ENCODE measurements at regions not wholly inside any gene's neighbourhood (a gene's known extent, or its start where the extent isn't known, plus 50 kb on each side); places are given as distances from the start of the nearest gene placed in this dataset.

DNA sequence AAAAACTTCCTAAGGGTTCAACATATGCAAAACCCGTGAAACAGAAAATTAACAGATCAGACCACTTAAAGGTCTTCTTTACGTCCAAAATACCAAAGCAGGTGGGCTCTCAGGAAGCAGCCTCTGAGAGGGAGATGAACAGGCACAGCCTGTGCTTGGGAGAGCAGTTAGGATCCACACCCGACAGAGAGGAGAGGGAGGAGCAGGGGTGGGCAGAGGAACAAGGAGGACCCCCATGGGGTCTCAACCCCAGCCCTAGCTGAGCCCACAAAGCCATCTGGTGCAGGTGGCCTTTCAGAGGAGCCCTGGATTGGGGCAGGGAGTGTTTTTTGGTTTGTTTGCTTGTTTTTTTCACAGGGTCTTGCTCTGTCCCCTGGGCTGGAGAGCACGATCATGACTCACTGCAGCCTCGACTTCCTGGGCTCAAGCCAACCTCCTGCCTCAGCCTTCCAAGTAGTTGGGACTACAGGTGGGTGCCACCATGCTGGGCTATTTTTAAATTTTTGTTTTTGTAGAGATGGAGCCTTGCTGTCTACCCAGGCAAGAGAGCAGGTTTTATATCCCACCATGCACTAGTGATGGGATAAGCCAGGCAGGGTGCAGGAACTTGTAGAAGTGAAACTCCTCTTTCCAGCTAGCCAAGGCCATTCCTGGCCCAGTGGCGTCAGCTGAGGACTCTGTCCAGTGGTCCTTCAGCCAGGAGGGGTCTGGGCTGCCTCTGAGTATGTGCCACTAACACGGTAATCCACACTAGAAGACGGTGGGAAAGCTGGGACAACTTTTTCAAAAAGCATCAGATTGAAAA lies 154.1 kb upstream of the HDAC4 start:
- Histone ChIP-seq H3K27ac (no peak overlapping the region), H3K27me3 (no peaks in the 10 kb centered on the region), H3K9me3 (no peaks in the 10 kb centered on the region), H3K4me3 (no peak overlapping the region), H3K4me1 (no peaks in the 10 kb centered on the region), H3K36me3 (no peaks in the 10 kb centered on the region)
- TF ChIP-seq POLR2A (IDR thresholded peaks at IDR 0.05) (no peak), POLR2AphosphoS5 (IDR thresholded peaks at IDR 0.05) (no peak), EP300 (IDR thresholded peaks at IDR 0.05) (no peak)
- TF ChIP-seq, protein P1, sequence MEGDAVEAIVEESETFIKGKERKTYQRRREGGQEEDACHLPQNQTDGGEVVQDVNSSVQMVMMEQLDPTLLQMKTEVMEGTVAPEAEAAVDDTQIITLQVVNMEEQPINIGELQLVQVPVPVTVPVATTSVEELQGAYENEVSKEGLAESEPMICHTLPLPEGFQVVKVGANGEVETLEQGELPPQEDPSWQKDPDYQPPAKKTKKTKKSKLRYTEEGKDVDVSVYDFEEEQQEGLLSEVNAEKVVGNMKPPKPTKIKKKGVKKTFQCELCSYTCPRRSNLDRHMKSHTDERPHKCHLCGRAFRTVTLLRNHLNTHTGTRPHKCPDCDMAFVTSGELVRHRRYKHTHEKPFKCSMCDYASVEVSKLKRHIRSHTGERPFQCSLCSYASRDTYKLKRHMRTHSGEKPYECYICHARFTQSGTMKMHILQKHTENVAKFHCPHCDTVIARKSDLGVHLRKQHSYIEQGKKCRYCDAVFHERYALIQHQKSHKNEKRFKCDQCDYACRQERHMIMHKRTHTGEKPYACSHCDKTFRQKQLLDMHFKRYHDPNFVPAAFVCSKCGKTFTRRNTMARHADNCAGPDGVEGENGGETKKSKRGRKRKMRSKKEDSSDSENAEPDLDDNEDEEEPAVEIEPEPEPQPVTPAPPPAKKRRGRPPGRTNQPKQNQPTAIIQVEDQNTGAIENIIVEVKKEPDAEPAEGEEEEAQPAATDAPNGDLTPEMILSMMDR (IDR thresholded peaks at IDR 0.05) = no peak
- WGBS = 72% methylated on average over 8 of the region's 8 CpGs
- peak in 1 of 2 donors; percentile 38 for DNase-seq (ENCODE audit: low spot score in 2 of 2)

DNA sequence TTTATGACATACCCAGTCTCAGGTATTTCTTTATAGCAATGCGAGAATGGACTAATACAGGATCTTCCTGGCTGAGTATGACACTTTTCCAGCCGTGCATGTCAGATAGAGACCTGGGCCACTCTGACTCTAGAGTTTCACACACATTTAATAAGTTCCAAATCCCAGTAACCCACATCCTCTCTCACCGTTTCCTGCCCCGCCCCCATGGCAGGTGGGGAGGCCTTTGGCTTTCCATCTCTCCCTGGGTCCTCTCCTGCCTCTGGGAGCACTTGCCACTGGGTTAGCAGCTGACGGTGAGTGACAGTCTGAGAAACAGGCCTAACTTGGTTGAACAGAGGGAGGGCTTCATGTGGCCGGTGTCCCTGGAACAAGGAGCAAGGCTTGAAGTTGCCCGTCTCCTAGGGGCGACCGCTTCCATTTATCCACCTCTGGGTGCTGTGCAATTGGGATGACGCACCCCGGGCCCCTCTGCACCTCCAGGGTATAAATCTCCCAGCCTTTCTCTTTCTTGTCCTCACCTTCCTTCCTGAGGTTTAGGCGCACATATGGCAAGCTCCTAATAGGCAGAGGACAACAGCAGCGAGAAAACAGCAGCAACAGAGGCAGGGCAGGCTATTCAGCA lies 152.7 kb upstream of the HDAC4 start:
- 90% methylated on average over 13 of the region's 13 CpGs for WGBS
- no peak overlapping the region for H3K27ac ChIP-seq
- TF ChIP-seq, protein P1 (IDR thresholded peaks at IDR 0.05) = no peak
- TF ChIP-seq EP300 (IDR thresholded peaks at IDR 0.05) = no peak
- no peak for TF ChIP-seq POLR2A (IDR thresholded peaks at IDR 0.05)
- no peak for TF ChIP-seq POLR2AphosphoS5 (IDR thresholded peaks at IDR 0.05)

DNA sequence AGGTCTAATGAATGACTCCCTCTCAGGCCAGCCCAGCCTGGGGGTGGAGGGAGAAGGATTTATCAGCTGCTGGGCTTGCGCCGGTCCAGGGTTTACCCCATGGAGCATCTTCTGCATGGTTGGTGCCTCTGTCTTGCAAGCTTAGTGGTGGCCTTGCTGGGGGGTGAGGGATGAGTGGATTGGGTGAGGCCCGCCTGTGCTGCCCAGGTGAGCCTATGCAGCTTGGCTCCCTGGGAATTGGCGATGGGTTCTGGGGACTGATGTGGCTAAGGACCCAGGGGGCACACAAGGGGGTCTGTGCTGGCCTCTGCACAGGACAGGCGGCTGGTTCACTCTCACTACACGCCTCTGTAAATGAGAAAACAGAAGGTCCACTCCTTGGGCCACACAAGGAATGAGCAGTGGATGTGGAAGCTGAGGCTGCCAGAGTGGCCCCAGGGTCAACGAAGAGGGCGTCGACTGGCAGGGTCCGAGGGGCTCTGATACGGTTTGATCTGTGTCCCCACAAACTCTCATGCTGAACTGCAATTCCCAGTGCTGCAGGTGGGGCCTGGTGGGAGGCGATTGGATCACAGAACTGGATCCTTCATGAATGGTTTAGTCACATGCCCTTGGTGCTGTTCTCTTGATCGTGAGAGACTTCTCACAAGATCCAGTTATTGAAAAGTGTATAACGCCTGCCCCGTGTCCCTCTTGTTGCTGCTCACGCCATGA lies 151.6 kb upstream of the HDAC4 start:
- Histone ChIP-seq H3K4me1 (no peaks in the 10 kb centered on the region), H3K4me3 (no peak overlapping the region), H3K27ac (no peak overlapping the region), H3K9me3 (no peaks in the 10 kb centered on the region), H3K36me3 (no peaks in the 10 kb centered on the region), H3K27me3 (no peaks in the 10 kb centered on the region)
- peak in 1 of 2 donors; percentile 63 for DNase-seq (ENCODE audit: low spot score in 2 of 2)
- WGBS = 82% methylated on average over 16 of the region's 16 CpGs
- TF ChIP-seq POLR2A (IDR thresholded peaks at IDR 0.05) (no peak), POLR2AphosphoS5 (IDR thresholded peaks at IDR 0.05) (no peak), EP300 (IDR thresholded peaks at IDR 0.05) (no peak)
- TF ChIP-seq, protein P1 (IDR thresholded peaks at IDR 0.05) = no peak

More for the DNA sequence above, 152.7 kb upstream of the HDAC4 start:
- H3K36me3 ChIP-seq = no peaks in the 10 kb centered on the region
- no peaks in the 10 kb centered on the region for H3K9me3 ChIP-seq
- no peak for DNase-seq (ENCODE audit: low spot score in 2 of 2)
- no peak overlapping the region for H3K4me3 ChIP-seq
- H3K27me3 ChIP-seq = no peaks in the 10 kb centered on the region
- no peaks in the 10 kb centered on the region for H3K4me1 ChIP-seq

DNA sequence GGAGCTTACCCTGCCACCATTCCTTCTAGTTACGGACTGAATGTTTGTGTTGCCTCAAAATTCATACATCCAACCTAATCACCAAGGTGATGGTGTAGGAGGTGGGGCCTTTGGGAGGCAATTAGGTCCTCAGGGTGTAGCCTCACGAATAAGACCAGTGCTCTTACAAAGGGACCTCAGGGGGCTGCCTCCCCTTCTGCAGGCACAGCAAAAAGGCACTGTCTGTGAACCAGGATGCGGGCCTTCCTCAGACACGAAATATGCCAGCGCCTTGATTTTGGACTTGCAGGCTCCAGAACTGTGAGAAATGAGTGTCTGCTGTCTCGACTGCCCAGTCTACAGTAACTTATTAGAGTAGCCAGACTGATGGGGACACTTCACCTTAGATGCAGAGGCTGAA lies 150.4 kb upstream of the HDAC4 start:
- Histone ChIP-seq H3K9me3 (no peaks in the 10 kb centered on the region), H3K4me3 (no peak overlapping the region), H3K36me3 (no peaks in the 10 kb centered on the region), H3K27me3 (no peaks in the 10 kb centered on the region), H3K27ac (no peak overlapping the region), H3K4me1 (no peaks in the 10 kb centered on the region)
- 100% methylated on average over 2 of the region's 6 CpGs for WGBS
- peak in 1 of 2 donors; percentile 10 for DNase-seq (ENCODE audit: low spot score in 2 of 2)
- TF ChIP-seq POLR2A (IDR thresholded peaks at IDR 0.05) = no peak
- TF ChIP-seq EP300 (IDR thresholded peaks at IDR 0.05) = no peak

DNA sequence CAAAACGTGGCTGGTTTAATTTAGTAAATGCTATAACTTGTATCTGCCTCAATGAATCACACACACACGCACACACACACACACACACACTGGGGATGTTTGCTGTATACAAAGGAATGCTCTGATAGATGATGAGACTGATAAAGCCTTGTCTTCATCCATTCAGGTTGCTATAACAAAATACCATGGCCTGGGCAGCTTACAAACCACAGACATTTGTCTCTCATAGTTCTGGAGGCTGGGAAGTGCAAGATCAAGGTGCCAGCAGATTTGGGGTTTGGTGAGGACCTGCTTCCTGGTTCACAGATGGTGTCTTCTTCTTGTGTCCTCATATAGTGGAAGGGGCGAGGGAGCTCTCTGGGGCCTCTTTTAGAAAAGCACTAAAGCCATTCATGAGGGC lies 149.5 kb upstream of the HDAC4 start:
- DNase-seq (ENCODE audit: low spot score in 2 of 2) = peak; percentile 23 to 26
- Histone ChIP-seq H3K9me3 (no peaks in the 10 kb centered on the region), H3K4me1 (no peaks in the 10 kb centered on the region), H3K36me3 (no peaks in the 10 kb centered on the region), H3K4me3 (no peak overlapping the region), H3K27me3 (no peaks in the 10 kb centered on the region), H3K27ac (no peak overlapping the region)
- no peak for TF ChIP-seq EP300 (IDR thresholded peaks at IDR 0.05)
- WGBS = 60% methylated on average over 3 of the region's 3 CpGs

DNA sequence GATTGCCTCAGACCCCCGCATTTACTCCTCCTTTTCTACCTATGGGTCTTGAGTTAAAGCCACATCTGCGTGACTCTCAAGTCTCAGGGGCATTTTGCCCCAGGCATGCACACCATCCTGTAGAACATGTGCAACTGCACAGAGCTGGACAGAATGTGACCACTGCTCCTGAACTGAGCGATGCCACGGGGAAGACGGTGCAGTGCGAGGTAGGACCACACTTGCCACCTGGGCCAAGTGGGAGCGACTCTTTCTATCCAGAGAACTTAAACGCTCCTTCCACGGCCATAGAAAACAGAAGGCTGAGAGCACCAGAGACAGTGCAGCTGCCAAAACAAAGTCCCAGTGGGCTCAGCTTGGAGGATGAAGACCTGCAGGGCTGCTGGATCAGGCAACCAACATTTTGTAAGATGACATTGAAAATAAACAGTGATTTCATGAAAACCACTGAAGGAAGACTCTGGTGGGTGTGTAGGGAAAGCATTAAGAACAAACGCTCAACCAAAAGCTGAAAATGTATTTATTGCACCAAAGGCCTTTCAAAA lies 149.0 kb upstream of the HDAC4 start:
- Histone ChIP-seq H3K9me3 (no peaks in the 10 kb centered on the region), H3K27ac (no peak overlapping the region), H3K4me3 (no peak overlapping the region), H3K27me3 (no peaks in the 10 kb centered on the region), H3K36me3 (no peaks in the 10 kb centered on the region), H3K4me1 (no peaks in the 10 kb centered on the region)
- peak; percentile 30 to 52 for DNase-seq (ENCODE audit: low spot score in 2 of 2)
- 85% methylated on average over 10 of the region's 10 CpGs for WGBS
- no peak for TF ChIP-seq POLR2AphosphoS5 (IDR thresholded peaks at IDR 0.05)
- TF ChIP-seq POLR2A (IDR thresholded peaks at IDR 0.05) = no peak
- no peak for TF ChIP-seq EP300 (IDR thresholded peaks at IDR 0.05)
- TF ChIP-seq, protein P1 (IDR thresholded peaks at IDR 0.05) = no peak

Data from suprapubic skin (tissue), 4 donors.